H1 (cell line): ENCODE measurements at regions not wholly inside any gene's neighbourhood (a gene's known extent, or its start where the extent isn't known, plus 50 kb on each side); places are given as distances from the start of the nearest gene placed in this dataset.

Experiments
- CHD2 ChIP-seq: IDR thresholded peaks from 2 replicates; pipeline ENCODE4 v1.6.1; 2012; ENCODE audit warnings: low read length, improper control_type of control experiment
- CTCF ChIP-seq, 3 experiments: IDR thresholded peaks; 1 replicate in 2 of 3; 2 replicates in 1 of 3; pipeline versions ENCODE4 v1.5.1 to v1.6.1; 2011; ENCODE audit warnings: low read length in 3 of 3, mild to moderate bottlenecking in 3 of 3, inconsistent platforms in 2 of 3, low read depth in 1 of 3, moderate library complexity in 1 of 3; ENCODE audit not compliant: insufficient read depth in 1 of 3; ENCODE audit errors: control extremely low read depth in 1 of 3
- EP300 ChIP-seq, 2 experiments: IDR thresholded peaks; 1 replicate in 1 of 2; 2 replicates in 1 of 2; pipeline ENCODE4 v1.6.1; 2011 to 2012; ENCODE audit warnings: low read depth in 2 of 2, low read length in 2 of 2, mild to moderate bottlenecking in 2 of 2, borderline replicate concordance in 1 of 2, inconsistent platforms in 1 of 2, moderate library complexity in 1 of 2
- EZH2 ChIP-seq: fragments of 200-600 bp; sonication (generic); IDR thresholded peaks from 2 replicates; pipeline ENCODE4 v1.7.1; 2012; ENCODE audit warnings: low read depth, mild to moderate bottlenecking, moderate library complexity, low read length, inconsistent platforms; ENCODE audit not compliant: severe bottlenecking
- KDM1A ChIP-seq: fragments of 200-600, 300-600 bp; sonication (generic); IDR thresholded peaks from 2 replicates; pipeline ENCODE4 v1.7.1; 2016; ENCODE audit warnings: mild to moderate bottlenecking, low read length, borderline replicate concordance
- POLR2A ChIP-seq, 2 experiments: IDR thresholded peaks; 1 replicate in 1 of 2; 2 replicates in 1 of 2; pipeline ENCODE4 v1.6.1; 2011; ENCODE audit warnings: low read depth in 2 of 2, low read length in 2 of 2, mild to moderate bottlenecking in 2 of 2; ENCODE audit errors: control extremely low read depth in 1 of 2
- TCF12 ChIP-seq: IDR thresholded peaks from 2 replicates; pipeline ENCODE4 v1.6.1; 2011; ENCODE audit warnings: low read depth, mild to moderate bottlenecking, low read length

- no peak for TF ChIP-seq KDM1A
- no peak for TF ChIP-seq POLR2A (IDR thresholded peaks at IDR 0.05; ENCODE audit: control extremely low read depth in 1 of 2, low read depth in 2 of 2, low read length in 2 of 2)
- no peak for TF ChIP-seq CTCF (IDR thresholded peaks at IDR 0.05; ENCODE audit: control extremely low read depth in 1 of 3, insufficient read depth in 1 of 3, low read depth in 1 of 3, low read length in 3 of 3)
- no peak for TF ChIP-seq EZH2
- no peak for TF ChIP-seq EP300 (IDR thresholded peaks at IDR 0.05; ENCODE audit: borderline replicate concordance in 1 of 2, low read depth in 2 of 2, low read length in 2 of 2)
- no peak for TF ChIP-seq CHD2
- no peak for TF ChIP-seq TCF12
Observed at GRCh38 chr12:89179245-89179644, 173.1 kb downstream of the DUSP6 start.
